H9 (cell line): ENCODE measurements at regions not wholly inside any gene's neighbourhood (a gene's known extent, or its start where the extent isn't known, plus 50 kb on each side); places are given as distances from the start of the nearest gene placed in this dataset.

Experiments
- DNase-seq: peaks from one replicate; pipeline ENCODE4 v3.0.0-alpha.2; 2017
- H2AFZ ChIP-seq: one replicate; pipeline ENCODE4 v1.6.1; 2013; ENCODE audit warnings: mild to moderate bottlenecking, low read length, control low read depth, moderate library complexity
- H2AK5ac ChIP-seq: 2 replicates; pipeline ENCODE4 v1.6.1; 2013; ENCODE audit warnings: low read length, control low read depth, mixed read lengths; ENCODE audit not compliant: insufficient read length
- H2BK120ac ChIP-seq: one replicate; pipeline ENCODE4 v1.6.1; 2013; ENCODE audit warnings: low read depth, mild to moderate bottlenecking, low read length, control low read depth, inconsistent platforms; ENCODE audit not compliant: poor library complexity, severe bottlenecking
- H2BK12ac ChIP-seq: 2 replicates; pipeline ENCODE4 v1.6.1; 2013; ENCODE audit warnings: low read length, control low read depth, mixed read lengths, low read depth; ENCODE audit not compliant: insufficient read length
- H2BK15ac ChIP-seq: 2 replicates; pipeline ENCODE4 v1.6.1; 2013; ENCODE audit warnings: low read depth, low read length, control low read depth
- H2BK20ac ChIP-seq: one replicate; pipeline ENCODE4 v1.6.1; 2013; ENCODE audit warnings: low read depth, mild to moderate bottlenecking, low read length, control low read depth, inconsistent platforms; ENCODE audit not compliant: poor library complexity, severe bottlenecking
- H2BK5ac ChIP-seq: 2 replicates; pipeline ENCODE4 v1.6.1; 2013; ENCODE audit warnings: low read length, control low read depth, mixed read lengths; ENCODE audit not compliant: insufficient read length
- H3K14ac ChIP-seq: 2 replicates; pipeline ENCODE4 v1.6.1; 2013; ENCODE audit warnings: low read length, control low read depth; ENCODE audit not compliant: insufficient read depth
- H3K18ac ChIP-seq: 2 replicates; pipeline ENCODE4 v1.6.1; 2013; ENCODE audit warnings: low read depth, mild to moderate bottlenecking, mixed read lengths, low read length, control low read depth; ENCODE audit not compliant: insufficient read length
- H3K23ac ChIP-seq: 2 replicates; pipeline ENCODE4 v1.6.1; 2013; ENCODE audit warnings: low read length, control low read depth, mixed read lengths, low read depth; ENCODE audit not compliant: insufficient read length
- H3K23me2 ChIP-seq: 2 replicates; pipeline ENCODE4 v1.6.1; 2013; ENCODE audit warnings: low read depth, mild to moderate bottlenecking, mixed read lengths, low read length, control low read depth; ENCODE audit not compliant: insufficient read length, poor library complexity, severe bottlenecking
- H3K27ac ChIP-seq: 2 replicates; pipeline ENCODE4 v1.5.1; 2013; ENCODE audit warnings: low read length, control low read depth, mixed read lengths, low read depth; ENCODE audit not compliant: insufficient read length
- H3K27me3 ChIP-seq: 2 replicates; pipeline ENCODE4 v1.6.1; 2013; ENCODE audit warnings: low read length, control low read depth, inconsistent platforms; ENCODE audit not compliant: insufficient read depth
- H3K4ac ChIP-seq: 2 replicates; pipeline ENCODE4 v1.6.1; 2013; ENCODE audit warnings: low read depth, mild to moderate bottlenecking, control low read depth, inconsistent platforms, low read length, moderate library complexity
- H3K4me1 ChIP-seq: 2 replicates; pipeline ENCODE4 v1.6.1; 2013; ENCODE audit warnings: low read length, control low read depth, inconsistent platforms; ENCODE audit not compliant: insufficient read depth
- H3K4me2 ChIP-seq: 2 replicates; pipeline ENCODE4 v1.6.1; 2013; ENCODE audit warnings: low read length, control low read depth, mixed read lengths; ENCODE audit not compliant: insufficient read length, insufficient read depth
- H3K56ac ChIP-seq: 2 replicates; pipeline ENCODE4 v1.6.1; 2013; ENCODE audit warnings: low read depth, mild to moderate bottlenecking, mixed read lengths, low read length, control low read depth; ENCODE audit not compliant: insufficient read length
- H3K79me1 ChIP-seq: 2 replicates; pipeline ENCODE4 v1.6.1; 2013; ENCODE audit warnings: low read depth, mild to moderate bottlenecking, moderate library complexity, low read length, control low read depth, inconsistent platforms; ENCODE audit not compliant: insufficient read depth, poor library complexity, severe bottlenecking
- H3K79me2 ChIP-seq: 2 replicates; pipeline ENCODE4 v1.6.1; 2013; ENCODE audit warnings: low read length, control low read depth, inconsistent platforms; ENCODE audit not compliant: insufficient read depth
- H3K9ac ChIP-seq: 2 replicates; pipeline ENCODE4 v1.6.1; 2013; ENCODE audit warnings: low read length, control low read depth, mixed read lengths; ENCODE audit not compliant: insufficient read length; ENCODE audit errors: extremely low read depth
- H3K9me3 ChIP-seq: one replicate; pipeline ENCODE4 v1.6.1; 2013; ENCODE audit warnings: low read depth, low read length, inconsistent platforms; ENCODE audit not compliant: control insufficient read depth
- H3T11ph ChIP-seq: one replicate; pipeline ENCODE4 v1.6.1; 2013; ENCODE audit warnings: mild to moderate bottlenecking, low read length, control low read depth, inconsistent platforms
- H4K20me1 ChIP-seq: one replicate; pipeline ENCODE4 v1.6.1; 2013; ENCODE audit not compliant: control insufficient read depth, insufficient read length, insufficient read depth
- H4K5ac ChIP-seq: 2 replicates; pipeline ENCODE4 v1.6.1; 2013; ENCODE audit warnings: low read depth, mild to moderate bottlenecking, mixed read lengths, low read length, control low read depth; ENCODE audit not compliant: insufficient read length
- H4K8ac ChIP-seq: replicated peaks from 2 replicates; pipeline ENCODE4 v1.6.1; 2013; ENCODE audit warnings: low read length, control low read depth, mixed read lengths, low read depth; ENCODE audit not compliant: insufficient read length
- H4K91ac ChIP-seq: 2 replicates; pipeline ENCODE4 v1.6.1; 2013; ENCODE audit warnings: low read depth, mild to moderate bottlenecking, moderate library complexity, mixed read lengths, low read length, control low read depth; ENCODE audit not compliant: insufficient read length
- H3K27ac Mint-ChIP-seq, 3 experiments: 2 replicates in 2 of 3; 3 replicates in 1 of 3; pipeline ENCODE4 v1.8.0; 2020 to 2021; ENCODE audit warnings: mixed read lengths in 3 of 3, mild to moderate bottlenecking in 1 of 3, moderate library complexity in 1 of 3
- H3K27me3 Mint-ChIP-seq: 2 replicates; pipeline ENCODE4 v1.8.0; 2021; ENCODE audit warnings: low read depth, mild to moderate bottlenecking, moderate library complexity, mixed read lengths
- H3K36me3 Mint-ChIP-seq, 3 experiments: 2 replicates in 2 of 3; 3 replicates in 1 of 3; pipeline ENCODE4 v1.8.0; 2020 to 2021; ENCODE audit warnings: low read depth in 3 of 3, mixed read lengths in 3 of 3; ENCODE audit not compliant: insufficient read depth in 1 of 3
- H3K4me1 Mint-ChIP-seq, 2 experiments: 2 replicates each; pipeline ENCODE4 v1.8.0; 2020; ENCODE audit warnings: mixed read lengths in 2 of 2
- H3K4me3 Mint-ChIP-seq, 2 experiments: 2 replicates in 1 of 2; 3 replicates in 1 of 2; pipeline ENCODE4 v1.8.0; 2020 to 2021; ENCODE audit warnings: mild to moderate bottlenecking in 2 of 2, mixed read lengths in 2 of 2, moderate library complexity in 1 of 2
- H3K9me3 Mint-ChIP-seq, 2 experiments: 2 replicates in 1 of 2; 3 replicates in 1 of 2; pipeline ENCODE4 v1.8.0; 2020; ENCODE audit warnings: mild to moderate bottlenecking in 2 of 2, mixed read lengths in 2 of 2, moderate library complexity in 1 of 2
- CTCF ChIP-seq: fragments of 200-600 bp; sonication (generic); conservative IDR thresholded peaks from 3 replicates; pipeline ENCODE4 v1.8.0; 2021; ENCODE audit warnings: antibody characterized with exemption, mild to moderate bottlenecking
- WGBS: extraction: QIAGEN DNeasy Blood & Tissue Kit; methylation state at CpG from one replicate; pipeline ENCODE4 v1.1.7; 2013; ENCODE audit warnings: missing lambda C conversion rate, low lambda C conversion rate, mixed read lengths; ENCODE audit not compliant: insufficient read length; ENCODE audit errors: extremely low coverage; 5-methylcytosine and 5-hydroxymethylcytosine counted together

GRCh38 chr15:92315595-92316211 lies 78.0 kb upstream of the ST8SIA2 start:
- TF ChIP-seq CTCF, result peak; percentile 29; the same call in 2 of the 3 replicates
- H3K27me3 Mint-ChIP-seq, result peaks cover 3% of the 10 kb centered on the region
- WGBS, result no CpG with 5 or more reads among the region's 2 CpGs

More at GRCh38 chr15:92315595-92316211, 78.0 kb upstream of the ST8SIA2 start:
- no peaks in the 10 kb centered on the region for H3K27me3 ChIP-seq
- H2AK5ac ChIP-seq, result no peak overlapping the region
- no peak overlapping the region for H3K9ac ChIP-seq
- H3K4me2 ChIP-seq, result no peak overlapping the region
- H3K27ac ChIP-seq, result no peak overlapping the region
- no peaks in the 10 kb centered on the region for H3K9me3 Mint-ChIP-seq
- H3K23me2 ChIP-seq, result no peaks in the 10 kb centered on the region
- no peaks in the 10 kb centered on the region for H3K9me3 ChIP-seq
- no peaks in the 10 kb centered on the region for H3K36me3 Mint-ChIP-seq
- no peak overlapping the region for H2BK20ac ChIP-seq
- no peak overlapping the region for H3K18ac ChIP-seq
- no peak overlapping the region for H3T11ph ChIP-seq
- H4K91ac ChIP-seq, result no peak overlapping the region
- no peaks in the 10 kb centered on the region for H3K79me2 ChIP-seq
- H2BK12ac ChIP-seq, result no peak overlapping the region
- H3K27ac Mint-ChIP-seq, result no peak overlapping the region
- H3K4me1 ChIP-seq, result no peaks in the 10 kb centered on the region
- H4K20me1 ChIP-seq, result no peaks in the 10 kb centered on the region
- DNase-seq, result no peak
- no peak overlapping the region for H2BK5ac ChIP-seq
- H3K23ac ChIP-seq, result no peak overlapping the region
- H3K14ac ChIP-seq, result no peak overlapping the region
- H4K5ac ChIP-seq, result no peak overlapping the region
- no peak overlapping the region for H3K4ac ChIP-seq
- peaks cover 4% of the 10 kb centered on the region in 2 experiments; a peak in 3 of 4 replicates for H3K4me1 Mint-ChIP-seq
- no peak overlapping the region for H2AFZ ChIP-seq
- H2BK15ac ChIP-seq, result no peak overlapping the region
- no peaks in the 10 kb centered on the region for H3K79me1 ChIP-seq
- H3K4me3 Mint-ChIP-seq, result no peak overlapping the region
- H4K8ac ChIP-seq, result no peak overlapping the region
- no peak overlapping the region for H2BK120ac ChIP-seq
- H3K56ac ChIP-seq, result no peak overlapping the region
